ENCODE measurements at regions not wholly inside any gene's neighbourhood (a gene's known extent, or its start where the extent isn't known, plus 50 kb on each side); places are given as distances from the start of the nearest gene placed in this dataset.
A peak's percentile ranks its signal among the peaks of the same experiment; 100 is the strongest.

- no peak overlapping the region for H3K4me3 ChIP-seq (ENCODE audit: low read depth, low read length)
- DNase-seq (ENCODE audit: low read depth): peak; percentile 93
- TF ChIP-seq, protein P1, sequence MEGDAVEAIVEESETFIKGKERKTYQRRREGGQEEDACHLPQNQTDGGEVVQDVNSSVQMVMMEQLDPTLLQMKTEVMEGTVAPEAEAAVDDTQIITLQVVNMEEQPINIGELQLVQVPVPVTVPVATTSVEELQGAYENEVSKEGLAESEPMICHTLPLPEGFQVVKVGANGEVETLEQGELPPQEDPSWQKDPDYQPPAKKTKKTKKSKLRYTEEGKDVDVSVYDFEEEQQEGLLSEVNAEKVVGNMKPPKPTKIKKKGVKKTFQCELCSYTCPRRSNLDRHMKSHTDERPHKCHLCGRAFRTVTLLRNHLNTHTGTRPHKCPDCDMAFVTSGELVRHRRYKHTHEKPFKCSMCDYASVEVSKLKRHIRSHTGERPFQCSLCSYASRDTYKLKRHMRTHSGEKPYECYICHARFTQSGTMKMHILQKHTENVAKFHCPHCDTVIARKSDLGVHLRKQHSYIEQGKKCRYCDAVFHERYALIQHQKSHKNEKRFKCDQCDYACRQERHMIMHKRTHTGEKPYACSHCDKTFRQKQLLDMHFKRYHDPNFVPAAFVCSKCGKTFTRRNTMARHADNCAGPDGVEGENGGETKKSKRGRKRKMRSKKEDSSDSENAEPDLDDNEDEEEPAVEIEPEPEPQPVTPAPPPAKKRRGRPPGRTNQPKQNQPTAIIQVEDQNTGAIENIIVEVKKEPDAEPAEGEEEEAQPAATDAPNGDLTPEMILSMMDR (conservative IDR thresholded peaks at IDR 0.05; ENCODE audit: low read depth, low read length): no peak
Observed at GRCh38 chr6:146892613-146893401, 294.0 kb downstream of the ADGB start.

DNA sequence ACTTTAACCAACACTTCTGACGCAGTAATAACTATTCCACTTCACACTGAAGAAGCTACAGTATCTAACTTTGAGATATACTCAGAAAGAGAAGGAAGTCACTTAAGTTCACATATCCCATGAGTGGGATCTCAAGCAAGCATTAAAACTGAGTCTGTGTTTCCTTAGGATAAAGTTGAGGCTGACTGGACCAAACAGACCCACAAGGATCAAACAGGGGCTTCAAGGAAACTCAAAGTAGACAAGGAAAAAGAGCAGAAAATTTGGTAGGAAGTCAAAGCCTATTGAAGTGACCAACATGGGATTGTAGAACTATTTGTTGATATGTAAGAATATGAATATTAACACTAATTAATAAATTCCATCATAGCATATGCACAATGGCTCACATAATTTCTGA, 294.9 kb downstream of the ADGB start:
- TF ChIP-seq, protein P1 (conservative IDR thresholded peaks at IDR 0.05; ENCODE audit: low read depth, low read length): no peak
- H3K4me3 ChIP-seq (ENCODE audit: low read depth, low read length): no peak overlapping the region
- no peak for DNase-seq (ENCODE audit: low read depth)

GRCh38 chr6:146894624-146895023, 295.9 kb downstream of the ADGB start:
- no peak for DNase-seq (ENCODE audit: low read depth)
- TF ChIP-seq, protein P1 (conservative IDR thresholded peaks at IDR 0.05; ENCODE audit: low read depth, low read length): no peak
- no peak overlapping the region for H3K4me3 ChIP-seq (ENCODE audit: low read depth, low read length)

GRCh38 chr6:146895101-146895771, 296.5 kb downstream of the ADGB start:
- H3K4me3 ChIP-seq (ENCODE audit: low read depth, low read length): no peak overlapping the region
- TF ChIP-seq, protein P1 (conservative IDR thresholded peaks at IDR 0.05; ENCODE audit: low read depth, low read length): no peak
- DNase-seq (ENCODE audit: low read depth): no peak

- no peak overlapping the region for H3K4me3 ChIP-seq (ENCODE audit: low read depth, low read length)
- TF ChIP-seq, protein P1 (conservative IDR thresholded peaks at IDR 0.05; ENCODE audit: low read depth, low read length): no peak
- DNase-seq (ENCODE audit: low read depth): no peak
Observed at GRCh38 chr6:146895772-146896061, 296.9 kb downstream of the ADGB start.

DNA sequence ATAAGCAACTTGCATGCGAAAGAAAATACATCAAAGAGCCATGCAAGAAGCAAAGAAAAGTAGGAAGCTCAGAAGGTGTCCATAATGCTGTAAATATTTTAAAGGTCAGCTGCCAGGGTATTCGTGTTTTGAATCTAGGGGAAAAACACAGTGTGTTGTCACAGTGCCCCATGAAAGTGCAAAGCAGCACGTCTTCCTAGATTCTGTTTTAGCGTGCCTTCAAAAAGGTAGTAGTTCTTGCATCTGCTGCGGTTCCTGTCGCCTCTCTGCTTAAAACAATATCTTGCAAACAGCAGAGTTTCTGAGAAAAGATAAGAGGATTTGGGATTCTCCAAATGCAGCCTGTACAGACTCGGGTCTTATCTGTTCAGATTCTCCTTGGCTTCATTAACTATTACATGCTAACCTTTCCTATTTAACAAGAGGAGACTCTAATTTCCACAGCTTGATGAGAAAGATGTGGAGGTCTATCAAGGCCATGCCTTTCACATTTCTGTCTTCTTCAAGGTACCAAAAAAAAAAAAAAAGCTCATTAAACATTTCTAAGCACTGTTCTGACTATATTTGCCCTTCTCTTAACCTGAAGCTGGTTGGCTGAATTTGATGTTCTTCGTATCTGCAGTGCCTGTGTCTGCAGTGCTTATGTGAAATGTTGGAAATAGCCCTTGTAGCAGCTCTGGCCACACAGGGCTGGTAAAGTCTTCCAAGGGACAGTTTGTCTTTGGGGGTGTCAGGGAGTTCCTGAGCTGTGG, 297.5 kb downstream of the ADGB start:
- no peak overlapping the region for H3K4me3 ChIP-seq (ENCODE audit: low read depth, low read length)
- no peak for DNase-seq (ENCODE audit: low read depth)
- TF ChIP-seq, protein P1 (conservative IDR thresholded peaks at IDR 0.05; ENCODE audit: low read depth, low read length): no peak

Measured in choroid plexus epithelial cell (primary cell).